HepG2 (cell line): ENCODE measurements at regions not wholly inside any gene's neighbourhood (a gene's known extent, or its start where the extent isn't known, plus 50 kb on each side); places are given as distances from the start of the nearest gene placed in this dataset.
"Not testable (repeated sequence)": the region's sequence is repeated elsewhere in the genome, so short reads cannot be mapped to it uniquely, and the experiment has no call there.

Experiments used
- ATAC-seq: fragments of 200-7000 bp; cut with Tn5 transposase; 3 replicates; pipeline ENCODE4 v1.9.1; 2020; ENCODE audit warnings: mild to moderate bottlenecking, moderate library complexity
- BruUV-seq: library from RNA; stranded (reverse); fragments of 400-500 nt; replicated peaks from 2 replicates; lab custom pipeline; 2021; lab: Mats Ljungman, UMichigan
- CTCF ChIA-PET: fragments of 300-600 bp; formaldehyde crosslinking; extraction: SDS; loops from one replicate; lab custom pipeline; 2021; ENCODE audit warnings: low total read pairs, inconsistent platforms, low intra/inter-chr PET ratio; lab: Yijun Ruan, JAX
- POLR2A ChIA-PET: fragments of 350-600 bp; sonication (Branson Sonifier 250); formaldehyde crosslinking; loops from one replicate; lab custom pipeline; 2020; ENCODE audit warnings: antibody characterized with exemption, inconsistent platforms; lab: Yijun Ruan, JAX
- DNase-seq: peaks from one replicate; pipeline ENCODE4 v3.0.0-alpha.2; 2015; ENCODE audit warnings: low spot score
- FAIRE-seq: peaks from 3 replicates; lab custom pipeline; 2011; peaks lifted over from hg19 to GRCh38; lab: Jason Lieb, UNC
- H2AFZ ChIP-seq: one replicate; pipeline ENCODE4 v1.6.1; 2011; ENCODE audit warnings: low read length, inconsistent platforms
- H3K27ac ChIP-seq: fragments of 300-600 bp; 3 replicates; pipeline ENCODE4 v1.8.0; 2011; ENCODE audit warnings: mixed run types, mild to moderate bottlenecking, mixed read lengths, low read length, inconsistent platforms; ENCODE audit not compliant: insufficient read depth; ENCODE audit errors: extremely low read length
- H3K27me3 ChIP-seq, 2 experiments: fragments of 200-600 bp in 1 of 2; 2 replicates in 1 of 2; 3 replicates in 1 of 2; pipeline versions ENCODE4 v1.6.0 to v1.8.0; 2011; ENCODE audit warnings: low read length in 2 of 2, mild to moderate bottlenecking in 2 of 2, moderate library complexity in 2 of 2, inconsistent platforms in 1 of 2; ENCODE audit not compliant: insufficient read depth in 2 of 2, control insufficient read depth in 1 of 2
- H3K36me3 ChIP-seq, 2 experiments: fragments of 200-600 bp in 1 of 2; replicated peaks in 1 of 2; 2 replicates in 1 of 2; 3 replicates in 1 of 2; pipeline versions ENCODE4 v1.5.1 to v1.8.0; 2011; ENCODE audit warnings: low read length in 2 of 2, inconsistent platforms in 1 of 2; ENCODE audit not compliant: insufficient read depth in 2 of 2, control insufficient read depth in 1 of 2
- H3K4me1 ChIP-seq: 2 replicates; pipeline ENCODE4 v1.5.1; 2012; ENCODE audit warnings: low read length, inconsistent platforms; ENCODE audit not compliant: insufficient read depth
- H3K4me2 ChIP-seq: 2 replicates; pipeline ENCODE4 v1.6.0; 2011; ENCODE audit warnings: low read depth, low read length, inconsistent platforms
- H3K4me3 ChIP-seq, 3 experiments: fragments of 200-600 bp in 1 of 3; sonication (generic), shearing (Covaris generic) in 1 of 3; replicated peaks in 1 of 3; 2 replicates each; pipeline ENCODE4 v1.5.1; 2011 to 2016; ENCODE audit warnings: low read length in 3 of 3, inconsistent platforms in 2 of 3, low read depth in 2 of 3, mild to moderate bottlenecking in 2 of 3, control low read depth in 1 of 3, mixed read lengths in 1 of 3; ENCODE audit not compliant: insufficient read depth in 1 of 3
- H3K79me2 ChIP-seq: one replicate; pipeline ENCODE4 v1.6.1; 2011; ENCODE audit warnings: low read length, inconsistent platforms; ENCODE audit not compliant: insufficient read depth
- H3K9ac ChIP-seq: 2 replicates; pipeline ENCODE4 v1.6.0; 2011; ENCODE audit warnings: mild to moderate bottlenecking, low read depth, low read length, inconsistent platforms; ENCODE audit not compliant: insufficient read depth
- H3K9me3 ChIP-seq: 2 replicates; pipeline ENCODE4 v1.5.1; 2012; ENCODE audit warnings: mild to moderate bottlenecking, low read length
- H4K20me1 ChIP-seq: 2 replicates; pipeline ENCODE4 v1.6.0; 2011; ENCODE audit warnings: inconsistent platforms, mild to moderate bottlenecking, low read length, moderate library complexity; ENCODE audit not compliant: insufficient read depth
- CBX2 ChIP-seq, 2 experiments: fragments of 200-600 bp in 1 of 2; sonication (generic); formaldehyde crosslinking in 1 of 2; IDR thresholded peaks; 2 replicates each; pipeline versions ENCODE4 v1.7.0 to v1.8.1; 2018 to 2022; ENCODE audit warnings: low read depth in 2 of 2, low read length in 1 of 2, mild to moderate bottlenecking in 1 of 2, missing genetic modification reagents in 1 of 2
- HNRNPLL ChIP-seq: fragments of 200-400 bp; formaldehyde crosslinking; IDR thresholded peaks from 2 replicates; pipeline ENCODE4 v1.6.1; 2017; ENCODE audit warnings: mild to moderate bottlenecking, low read depth, low read length; ENCODE audit not compliant: poor library complexity, severe bottlenecking
- KDM2A ChIP-seq: sonication (generic); formaldehyde crosslinking; IDR thresholded peaks from 2 replicates; pipeline ENCODE4 v1.4.0; 2020; ENCODE audit warnings: low read depth, missing genetic modification reagents, borderline replicate concordance
- MIER2 ChIP-seq: IDR thresholded peaks from 2 replicates; pipeline ENCODE4 v1.6.1; 2016; ENCODE audit warnings: missing biosample characterization, missing genetic modification reagents
- MYPOP ChIP-seq: sonication (generic); formaldehyde crosslinking; IDR thresholded peaks from 2 replicates; pipeline ENCODE4 v1.8.1; 2023; ENCODE audit warnings: mild to moderate bottlenecking, moderate library complexity, missing genetic modification reagents
- TFDP1 ChIP-seq: IDR thresholded peaks from 2 replicates; pipeline ENCODE4 v1.6.1; 2016; ENCODE audit warnings: missing compliant biosample characterization, missing genetic modification reagents, borderline replicate concordance
- TFDP2 ChIP-seq: sonication (generic); formaldehyde crosslinking; IDR thresholded peaks from 2 replicates; pipeline ENCODE4 v1.4.0; 2020; ENCODE audit warnings: missing genetic modification reagents
- ZSCAN25 ChIP-seq: sonication (generic); formaldehyde crosslinking; IDR thresholded peaks from 2 replicates; pipeline ENCODE4 v1.8.0; 2022; ENCODE audit warnings: mild to moderate bottlenecking, missing genetic modification reagents
- WGBS: methylation state at CpG from one replicate; pipeline ENCODE4 v1.1.6; 2017; ENCODE audit warnings: low lambda C conversion rate; 5-methylcytosine and 5-hydroxymethylcytosine counted together
- in situ Hi-C: cut with HindIII; loops from 2 replicates; pipeline ENCODE4 v1.10.0; 2017; ENCODE audit warnings: low pct_unique_long_range_greater_than_20kb; ENCODE audit not compliant: extremely low pct_ligation_motif_present
- intact Hi-C: fragments of 100-400 bp; cut with micrococcal nuclease; formaldehyde crosslinking; loops from one replicate; pipeline ENCODE4 v1.10.0; 2022; ENCODE audit not compliant: unreplicated experiment
- TF ChIP-seq, protein P1 (sequence below): sonication (generic); formaldehyde crosslinking; IDR thresholded peaks from 2 replicates; pipeline ENCODE4 v1.4.0; 2020; ENCODE audit warnings: mild to moderate bottlenecking, missing genetic modification reagents

DNA sequence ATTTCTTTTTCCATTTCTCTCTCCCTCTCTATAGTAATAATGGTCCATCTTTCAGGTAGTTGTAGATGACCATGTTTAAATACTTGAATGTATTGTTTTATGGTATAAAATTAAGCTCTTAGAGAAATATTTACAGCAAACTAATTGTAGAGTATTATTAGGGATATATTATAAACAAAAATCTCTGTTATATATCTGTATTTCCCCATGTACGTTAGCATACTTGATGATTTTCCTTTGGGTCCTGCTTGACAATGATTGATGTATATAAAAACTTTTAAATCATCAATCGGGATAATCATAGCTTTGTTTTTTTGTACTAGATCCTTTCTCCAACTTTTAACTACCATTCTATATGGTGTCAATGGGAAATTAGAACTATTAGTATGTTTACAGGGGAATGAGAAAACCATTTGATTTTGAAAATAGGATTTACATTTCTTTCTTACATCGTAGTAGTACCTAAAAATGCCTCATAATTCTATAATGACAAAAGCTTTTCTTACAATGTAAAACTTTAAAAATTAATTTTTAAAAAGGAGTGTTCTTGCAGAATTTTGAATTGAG lies 117.5 kb upstream of the CDK13 start:
- BruUV-seq: no TSS peak
- TF ChIP-seq CBX2 (IDR thresholded peaks at IDR 0.05; ENCODE audit: low read depth, low read length) (peak; percentile 95), CBX2 (CRISPR knock-in tag; IDR thresholded peaks at IDR 0.05; ENCODE audit: low read depth) (no peak), MIER2 (no peak)
- WGBS: 27% methylated on average over 3 of the region's 3 CpGs
- DNase-seq: no peak
- no peaks in the 10 kb centered on the region for H4K20me1 ChIP-seq
- H3K4me3 ChIP-seq: 0 out of 6 replicates have a peak overlapping the region, but pooled peaks of 1 of the 3 experiments have one; percentile 12
- intact Hi-C loops (no loop called here), in situ Hi-C loops (no loop called here)
- H3K36me3 ChIP-seq: no peaks in the 10 kb centered on the region
- no peaks in the 10 kb centered on the region for H3K79me2 ChIP-seq
- POLR2A ChIA-PET: no interaction called here
- CTCF ChIA-PET: no interaction called here
- ATAC-seq: no peak
- H2AFZ ChIP-seq: no peak overlapping the region
- no peak overlapping the region for H3K27ac ChIP-seq
- no peak for FAIRE-seq
- H3K4me2 ChIP-seq: peak overlapping the region; percentile 36; the same call in 1 of the 2 replicates
- no peak overlapping the region for H3K9ac ChIP-seq
- H3K27me3 ChIP-seq: peaks cover 0 to 13% of the 10 kb centered on the region in 2 experiments; a peak in 2 of 5 replicates
- peaks cover 9% of the 10 kb centered on the region; the same call in 1 of the 2 replicates for H3K4me1 ChIP-seq
- no peaks in the 10 kb centered on the region for H3K9me3 ChIP-seq

- POLR2A ChIA-PET, H4K20me1 ChIP-seq, H3K9me3 ChIP-seq, intact Hi-C loops, H3K36me3 ChIP-seq, H2AFZ ChIP-seq, CTCF ChIA-PET, BruUV-seq, FAIRE-seq, H3K79me2 ChIP-seq, in situ Hi-C loops, H3K4me1 ChIP-seq, H3K27ac ChIP-seq, H3K9ac ChIP-seq: not testable (repeated sequence)
- H3K27me3 ChIP-seq: peaks cover 0 to 13% of the 10 kb centered on the region in 2 experiments; a peak in 2 of 5 replicates
- DNase-seq: peak; percentile 4
- H3K4me2 ChIP-seq: peak overlapping the region; percentile 61
- H3K4me3 ChIP-seq: peak overlapping the region in 2 of 3 experiments; percentile 43 to 48; a peak in 4 of 6 replicates
- 3% methylated on average over 49 of the region's 71 CpGs for WGBS
- peak; percentile 96 for ATAC-seq
- TF ChIP-seq TFDP1 (CRISPR knock-in tag): peak; percentile 35; the same call in 1 of the 2 replicates
- TF ChIP-seq HNRNPLL: peak; percentile 90
- TF ChIP-seq KDM2A: peak; percentile 27; the same call in 1 of the 2 replicates
- peak; percentile 88 for TF ChIP-seq ZSCAN25 (CRISPR knock-in tag)
- TF ChIP-seq TFDP2 (CRISPR knock-in tag): peak; percentile 40; the same call in 1 of the 2 replicates
- TF ChIP-seq, protein P1, sequence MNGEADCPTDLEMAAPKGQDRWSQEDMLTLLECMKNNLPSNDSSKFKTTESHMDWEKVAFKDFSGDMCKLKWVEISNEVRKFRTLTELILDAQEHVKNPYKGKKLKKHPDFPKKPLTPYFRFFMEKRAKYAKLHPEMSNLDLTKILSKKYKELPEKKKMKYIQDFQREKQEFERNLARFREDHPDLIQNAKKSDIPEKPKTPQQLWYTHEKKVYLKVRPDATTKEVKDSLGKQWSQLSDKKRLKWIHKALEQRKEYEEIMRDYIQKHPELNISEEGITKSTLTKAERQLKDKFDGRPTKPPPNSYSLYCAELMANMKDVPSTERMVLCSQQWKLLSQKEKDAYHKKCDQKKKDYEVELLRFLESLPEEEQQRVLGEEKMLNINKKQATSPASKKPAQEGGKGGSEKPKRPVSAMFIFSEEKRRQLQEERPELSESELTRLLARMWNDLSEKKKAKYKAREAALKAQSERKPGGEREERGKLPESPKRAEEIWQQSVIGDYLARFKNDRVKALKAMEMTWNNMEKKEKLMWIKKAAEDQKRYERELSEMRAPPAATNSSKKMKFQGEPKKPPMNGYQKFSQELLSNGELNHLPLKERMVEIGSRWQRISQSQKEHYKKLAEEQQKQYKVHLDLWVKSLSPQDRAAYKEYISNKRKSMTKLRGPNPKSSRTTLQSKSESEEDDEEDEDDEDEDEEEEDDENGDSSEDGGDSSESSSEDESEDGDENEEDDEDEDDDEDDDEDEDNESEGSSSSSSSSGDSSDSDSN (CRISPR knock-in tag): peak; percentile 61; the same call in 1 of the 2 replicates
- peak; percentile 99 for TF ChIP-seq MYPOP
Observed at GRCh38 chr7:39833180-39833799, 116.8 kb upstream of the CDK13 start.
